Hepatic stellate cell (primary cell): ENCODE measurements at regions not wholly inside any gene's neighbourhood (a gene's known extent, or its start where the extent isn't known, plus 50 kb on each side); places are given as distances from the start of the nearest gene placed in this dataset.
"Not testable (repeated sequence)": the region's sequence is repeated elsewhere in the genome, so short reads cannot be mapped to it uniquely, and the experiment has no call there.

Experiments used
- DNase-seq: peaks from one replicate; pipeline ENCODE4 v3.0.0; 2011; ENCODE audit warnings: low spot score

- DNase-seq = no peak
These were observed 129.4 kb upstream of the RASA1 start for GRCh38 chr5:87138091-87138805.

- DNase-seq = no peak
These were observed 127.9 kb upstream of the RASA1 start for GRCh38 chr5:87139795-87140194.

- no peak for DNase-seq
These were observed 126.1 kb upstream of the RASA1 start for GRCh38 chr5:87141544-87141943.

GRCh38 chr5:87145853-87146252 lies 121.8 kb upstream of the RASA1 start:
- not testable (repeated sequence) for DNase-seq

- DNase-seq = no peak
These were observed 120.2 kb upstream of the RASA1 start for GRCh38 chr5:87147441-87147840.

GRCh38 chr5:87150630-87151029 lies 117.1 kb upstream of the RASA1 start:
- DNase-seq = no peak

- peak; percentile 45 for DNase-seq
These were observed 116.1 kb upstream of the RASA1 start for GRCh38 chr5:87151547-87151946.

- DNase-seq = no peak
These were observed 114.8 kb upstream of the RASA1 start for GRCh38 chr5:87152886-87153285.

GRCh38 chr5:87154191-87154590 lies 113.5 kb upstream of the RASA1 start:
- no peak for DNase-seq

- DNase-seq = no peak
These were observed 112.6 kb upstream of the RASA1 start for GRCh38 chr5:87155106-87155505.

- DNase-seq = no peak
These were observed 111.1 kb upstream of the RASA1 start for GRCh38 chr5:87156631-87157030.

GRCh38 chr5:87164409-87164808 lies 103.3 kb upstream of the RASA1 start:
- DNase-seq = no peak

- DNase-seq = no peak
These were observed 98.2 kb upstream of the RASA1 start for GRCh38 chr5:87169300-87169991.

GRCh38 chr5:87170799-87171198 lies 96.9 kb upstream of the RASA1 start:
- DNase-seq = no peak

- no peak for DNase-seq
These were observed 85.0 kb upstream of the RASA1 start for GRCh38 chr5:87182649-87183048.

GRCh38 chr5:87183896-87184295 lies 83.8 kb upstream of the RASA1 start:
- no peak for DNase-seq

- DNase-seq = no peak
These were observed 83.1 kb upstream of the RASA1 start for GRCh38 chr5:87184605-87185004.

GRCh38 chr5:87185838-87186237 lies 81.8 kb upstream of the RASA1 start:
- no peak for DNase-seq

- DNase-seq = no peak
These were observed 79.3 kb upstream of the RASA1 start for GRCh38 chr5:87188391-87188790.

GRCh38 chr5:87190041-87190440 lies 77.6 kb upstream of the RASA1 start:
- DNase-seq = no peak

- DNase-seq = no peak
These were observed 77.0 kb upstream of the RASA1 start for GRCh38 chr5:87190687-87191086.

- DNase-seq = no peak
These were observed 76.0 kb upstream of the RASA1 start for GRCh38 chr5:87191645-87192044.

GRCh38 chr5:87195104-87195591 lies 72.5 kb upstream of the RASA1 start:
- DNase-seq = peak; percentile 38

- no peak for DNase-seq
These were observed 72.1 kb upstream of the RASA1 start for GRCh38 chr5:87195616-87196015.
